ENCODE measurements at regions not wholly inside any gene's neighbourhood (a gene's known extent, or its start where the extent isn't known, plus 50 kb on each side); places are given as distances from the start of the nearest gene placed in this dataset.

DNA sequence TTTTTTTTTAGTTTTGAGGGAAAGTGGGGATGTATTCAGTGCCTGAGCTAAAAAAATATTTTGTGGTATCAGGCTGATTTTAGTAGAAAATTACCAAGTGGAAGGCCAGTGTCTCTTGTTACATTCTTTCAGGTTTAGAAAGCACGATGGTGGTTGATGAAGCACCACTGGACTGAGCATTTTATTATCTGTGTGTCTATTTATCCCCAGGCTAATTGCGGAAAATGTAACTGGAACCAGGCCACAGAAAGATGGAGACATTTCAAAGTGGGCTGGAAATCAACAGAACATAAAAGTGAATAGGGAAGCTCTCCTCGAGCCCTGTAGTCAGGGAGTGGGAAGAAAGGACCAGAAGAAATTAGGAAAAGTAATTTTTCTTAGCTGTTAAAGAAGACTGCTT, 261.0 kb downstream of the STK31 start:
- no peak for DNase-seq (ENCODE audit: extremely low read depth in 1 of 2, low read depth in 1 of 2)

DNA sequence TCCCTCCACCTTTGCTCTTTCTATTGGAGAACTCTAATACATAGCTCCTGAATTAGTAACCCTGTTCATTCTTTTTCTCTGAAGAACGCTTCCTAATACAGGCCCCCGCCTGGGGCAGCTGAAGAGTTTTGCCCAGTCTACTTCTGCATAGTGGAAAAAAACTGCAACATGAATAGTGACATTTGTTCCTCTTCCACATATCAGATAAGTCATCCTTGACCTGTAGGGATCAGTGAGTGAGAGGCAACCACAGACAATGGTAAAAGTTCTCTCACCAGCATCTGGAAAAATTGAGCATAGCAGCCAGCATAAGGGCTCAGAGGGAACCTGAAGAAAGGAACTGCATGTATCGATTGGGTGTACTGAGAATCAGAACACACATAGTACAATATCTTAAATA, 262.0 kb downstream of the STK31 start:
- DNase-seq (ENCODE audit: extremely low read depth in 1 of 2, low read depth in 1 of 2), result no peak

DNA sequence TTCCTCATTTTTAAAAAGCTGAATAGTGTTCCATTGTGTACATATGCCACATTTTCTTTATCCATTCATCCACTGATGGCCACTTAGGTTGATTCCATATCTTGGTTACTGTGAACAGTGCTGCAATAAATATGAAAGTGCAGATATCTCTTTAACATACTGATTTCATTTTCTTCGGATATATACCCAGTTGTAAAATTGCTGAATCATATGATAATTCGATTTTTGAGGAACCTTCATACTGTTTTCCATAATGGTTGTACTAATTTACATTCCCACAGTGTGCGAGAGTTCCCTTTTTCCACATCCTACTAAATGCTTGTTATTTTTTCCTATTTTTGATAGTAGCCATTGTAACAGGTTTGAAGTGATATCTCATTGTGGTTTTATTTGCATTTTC, 263.2 kb downstream of the STK31 start:
- no peak for DNase-seq (ENCODE audit: extremely low read depth in 1 of 2, low read depth in 1 of 2)

DNA sequence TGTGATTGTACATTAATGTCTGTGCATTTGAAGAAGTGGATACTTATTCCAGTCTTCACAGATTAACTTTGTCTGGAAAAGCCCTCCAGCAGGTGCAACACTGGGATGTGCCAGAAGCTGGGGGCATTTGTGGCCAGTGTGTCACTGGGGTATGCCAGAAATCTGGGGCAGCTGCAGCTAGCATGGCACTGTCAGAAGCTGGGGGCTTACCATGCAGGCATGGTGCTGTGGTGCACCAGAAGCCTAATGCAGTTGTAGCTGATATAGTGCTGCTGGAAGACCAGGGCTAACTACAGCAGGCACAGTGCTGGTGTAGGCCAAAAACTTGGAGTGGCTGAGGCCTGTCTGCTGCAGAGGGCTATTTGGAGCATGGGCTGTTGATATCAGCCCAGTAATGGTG, 270.1 kb downstream of the STK31 start:
- DNase-seq (ENCODE audit: extremely low read depth in 1 of 2, low read depth in 1 of 2), result no peak

DNA sequence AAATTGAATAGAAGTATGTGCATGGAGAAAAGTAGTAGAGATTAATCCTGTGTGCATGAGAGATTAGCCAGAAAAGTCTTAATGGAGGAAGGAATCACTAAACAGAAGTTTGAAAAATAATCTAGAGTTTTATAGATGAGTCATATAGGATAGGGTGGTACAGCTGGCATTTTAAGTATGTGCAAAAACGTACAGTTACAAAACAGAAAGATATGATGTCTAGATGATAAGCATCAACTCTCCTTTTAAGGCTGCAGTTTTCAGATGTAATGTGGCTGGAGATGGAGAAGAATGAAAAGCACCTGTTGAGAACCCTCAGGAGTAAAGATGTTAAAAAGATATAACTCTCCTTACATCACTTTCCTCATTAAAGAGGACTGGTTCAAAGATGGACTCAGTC, 271.3 kb downstream of the STK31 start:
- no peak for DNase-seq (ENCODE audit: extremely low read depth in 1 of 2, low read depth in 1 of 2)

DNA sequence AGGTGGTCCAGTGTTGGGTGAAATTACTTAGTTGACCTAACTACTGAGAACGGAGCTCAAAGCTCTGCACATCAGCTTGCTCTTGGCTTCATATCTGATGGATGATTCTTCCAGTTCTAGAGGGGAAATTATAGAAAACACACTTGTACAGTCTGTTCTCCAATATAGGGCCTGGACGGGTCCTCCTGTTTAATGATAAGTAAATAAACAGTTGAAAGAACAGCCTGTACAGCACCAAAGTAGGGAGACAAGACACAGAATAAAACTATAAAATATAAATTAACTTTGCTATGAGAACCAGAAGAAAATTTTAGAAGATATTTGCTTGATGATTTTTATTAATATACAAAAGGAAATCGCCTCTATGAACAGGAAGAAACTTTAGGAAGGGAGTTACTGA, 271.7 kb downstream of the STK31 start:
- DNase-seq (ENCODE audit: extremely low read depth in 1 of 2, low read depth in 1 of 2), result no peak

DNA sequence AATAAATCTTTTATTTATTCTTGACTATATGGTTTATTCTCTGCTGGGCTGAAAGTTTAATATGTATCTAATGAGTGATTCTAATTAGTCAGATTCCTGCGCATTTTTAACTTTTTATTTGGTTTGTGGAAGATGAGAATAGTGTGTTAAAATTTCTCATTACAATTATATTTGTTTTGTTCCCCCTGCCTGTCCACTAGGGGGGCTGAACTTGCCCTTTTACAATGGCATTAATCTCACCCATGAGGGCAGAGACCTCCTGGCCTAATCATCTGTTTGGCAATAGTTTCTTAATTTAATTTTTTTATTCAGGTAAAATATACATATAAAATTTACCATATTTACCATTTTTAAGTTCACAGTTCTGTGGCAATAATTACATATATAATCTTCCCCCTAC, 278.5 kb upstream of the NPY start:
- no peak for DNase-seq (ENCODE audit: extremely low read depth in 1 of 2, low read depth in 1 of 2)

DNA sequence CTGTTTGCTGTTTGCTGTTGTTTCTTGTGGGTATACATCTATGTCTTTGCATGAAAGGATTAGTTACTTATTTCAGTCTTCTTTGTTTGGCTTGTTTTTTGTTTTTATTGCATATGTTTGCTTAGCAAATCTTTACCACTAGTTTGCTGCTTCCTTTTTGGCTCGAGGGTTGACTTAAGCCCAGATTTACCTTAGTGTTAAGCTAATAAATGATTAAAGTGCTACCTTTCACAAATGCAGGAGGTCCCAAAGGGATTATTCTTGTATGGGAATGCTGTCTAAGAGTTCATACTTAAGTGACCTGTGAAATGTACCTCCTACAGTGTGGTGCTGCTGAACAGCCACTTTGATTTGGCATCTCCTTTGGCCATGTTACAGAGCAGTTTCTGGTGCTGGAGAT, 273.5 kb upstream of the NPY start:
- no peak for DNase-seq (ENCODE audit: extremely low read depth in 1 of 2, low read depth in 1 of 2)

DNA sequence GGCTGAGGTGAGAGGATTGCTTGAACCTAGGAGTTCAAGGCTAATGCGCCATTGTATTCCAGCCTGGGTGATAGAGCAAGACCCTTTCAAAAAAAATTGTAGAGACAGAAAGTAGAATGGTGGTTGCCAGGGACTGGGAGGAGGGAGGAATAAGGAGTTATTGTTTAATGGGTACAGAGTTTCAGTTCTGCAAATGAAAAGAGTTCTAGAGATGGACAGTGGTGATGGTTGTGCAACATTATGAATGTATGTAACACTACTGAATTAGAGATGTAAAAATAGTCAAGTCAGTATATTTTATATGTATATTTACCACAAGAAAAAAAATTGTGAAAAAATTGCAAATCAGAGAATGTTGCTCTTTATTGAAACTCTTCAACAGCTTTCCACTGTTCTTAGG, 266.5 kb upstream of the NPY start:
- DNase-seq (ENCODE audit: extremely low read depth in 1 of 2, low read depth in 1 of 2), result no peak

DNA sequence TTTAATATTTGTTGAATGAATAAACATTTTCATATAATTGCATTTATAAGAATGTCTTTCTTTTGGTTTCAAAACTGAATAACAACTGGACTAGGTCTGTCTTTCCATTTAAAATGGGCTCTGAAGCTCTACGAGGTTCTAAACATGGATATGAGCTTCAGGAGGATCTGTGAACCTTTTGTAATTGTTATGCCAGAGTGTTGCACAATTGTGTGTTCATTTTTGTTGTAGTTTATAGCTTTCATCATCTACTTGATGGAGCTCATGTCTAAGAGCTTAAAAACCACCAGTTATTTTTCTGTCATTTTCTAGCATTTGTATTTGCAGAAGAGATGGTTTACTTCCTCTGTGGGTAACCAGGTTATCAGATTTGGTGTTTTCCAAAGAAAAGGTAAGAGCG, 265.7 kb upstream of the NPY start:
- no peak for DNase-seq (ENCODE audit: extremely low read depth in 1 of 2, low read depth in 1 of 2)

DNA sequence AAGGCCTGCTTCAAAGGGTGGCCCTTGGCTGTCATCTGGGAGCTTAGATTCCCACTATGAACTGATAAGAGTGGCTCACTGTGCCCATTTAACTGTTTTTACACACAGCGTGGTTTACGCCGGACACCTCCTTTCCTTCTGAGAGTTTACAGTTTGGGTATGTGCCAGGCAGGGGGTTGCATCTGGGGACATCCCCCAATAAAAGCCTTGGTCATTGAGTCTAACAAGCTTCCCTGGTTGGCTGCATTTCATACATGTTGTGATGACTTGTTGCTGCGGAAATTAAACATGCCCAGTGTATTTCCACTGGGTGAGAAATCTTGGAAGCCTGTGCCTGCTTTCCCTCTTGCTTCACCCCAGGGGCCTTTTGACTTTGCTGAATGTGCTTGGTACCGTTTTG, 264.1 kb upstream of the NPY start:
- no peak for DNase-seq (ENCODE audit: extremely low read depth in 1 of 2, low read depth in 1 of 2)

DNA sequence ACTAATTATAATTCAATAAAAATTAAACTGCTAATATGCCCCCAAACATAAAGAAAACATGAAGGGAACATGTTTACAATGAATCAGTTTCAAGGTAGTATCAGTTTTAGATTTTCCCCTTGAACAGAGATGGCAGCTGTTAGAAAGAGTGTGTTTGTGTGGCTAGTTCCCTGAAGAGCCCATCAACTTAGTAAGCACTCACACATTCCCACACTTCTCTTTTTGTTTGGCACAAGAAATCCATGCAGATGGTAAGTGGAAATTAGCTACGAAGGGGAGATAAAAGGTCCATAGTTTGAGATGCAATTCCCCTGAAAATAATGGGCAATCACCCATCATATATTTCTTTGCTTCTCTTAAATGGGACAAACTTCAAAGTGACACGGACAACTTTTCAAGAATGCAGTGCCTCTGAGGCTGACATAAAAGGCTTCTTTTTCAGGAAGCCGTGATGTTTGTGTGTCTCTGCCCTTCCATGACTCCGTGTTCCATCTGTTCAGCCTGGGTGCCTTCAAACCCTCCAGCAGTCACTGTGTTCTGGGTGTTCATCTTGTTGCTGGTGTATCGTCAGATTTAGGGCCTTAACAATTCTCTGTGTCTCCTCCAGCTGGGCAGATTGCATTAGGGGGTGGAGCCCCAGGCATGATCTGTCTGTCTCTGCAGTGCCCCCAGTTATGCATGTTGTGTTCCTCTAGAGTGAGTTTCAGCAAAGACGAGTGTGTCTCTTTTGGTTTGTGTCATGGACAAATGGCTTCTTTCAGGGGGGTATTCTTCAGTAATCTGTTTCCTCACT, 259.5 kb upstream of the NPY start:
- no peak for DNase-seq (ENCODE audit: extremely low read depth in 1 of 2, low read depth in 1 of 2)

DNA sequence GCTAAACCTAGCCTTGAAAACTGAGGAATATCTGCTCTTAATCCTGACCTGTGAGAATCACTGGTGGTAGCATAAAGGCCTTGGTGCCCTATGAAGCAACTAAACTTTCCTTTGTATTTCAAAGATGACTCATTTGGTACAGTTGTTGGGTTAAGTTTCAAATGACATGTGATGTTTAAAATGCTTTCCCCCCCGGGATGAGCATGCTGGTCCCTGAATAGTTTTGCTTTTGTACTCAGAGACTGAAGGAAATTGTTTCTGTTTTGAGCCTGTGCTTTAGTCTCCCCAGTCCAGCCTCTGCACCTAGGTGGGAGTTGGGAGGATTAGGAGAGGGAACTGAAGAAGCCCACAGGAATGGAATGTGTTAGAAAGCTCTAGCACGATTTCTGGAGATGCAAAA, 258.9 kb upstream of the NPY start:
- DNase-seq (ENCODE audit: extremely low read depth in 1 of 2, low read depth in 1 of 2), result no peak

DNA sequence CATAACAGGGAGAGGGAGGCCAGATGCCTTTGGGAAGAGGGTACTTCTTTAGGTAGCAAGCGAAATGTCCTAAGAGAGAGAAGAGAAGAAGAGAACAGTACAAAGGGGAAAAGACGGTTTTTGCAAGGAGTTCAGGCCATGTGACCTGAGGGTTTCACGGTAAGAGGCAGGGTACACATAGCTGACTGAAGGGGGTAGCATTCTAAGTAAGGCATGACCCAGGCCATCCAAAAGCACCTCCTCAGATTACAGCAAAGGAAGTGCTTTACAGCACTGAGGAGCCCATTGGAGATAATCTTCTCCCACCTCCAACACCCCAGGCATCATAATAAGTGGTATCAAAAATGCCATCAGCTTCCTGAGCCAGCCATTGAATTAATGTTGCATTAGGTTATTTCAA, 258.2 kb upstream of the NPY start:
- no peak for DNase-seq (ENCODE audit: extremely low read depth in 1 of 2, low read depth in 1 of 2)

DNA sequence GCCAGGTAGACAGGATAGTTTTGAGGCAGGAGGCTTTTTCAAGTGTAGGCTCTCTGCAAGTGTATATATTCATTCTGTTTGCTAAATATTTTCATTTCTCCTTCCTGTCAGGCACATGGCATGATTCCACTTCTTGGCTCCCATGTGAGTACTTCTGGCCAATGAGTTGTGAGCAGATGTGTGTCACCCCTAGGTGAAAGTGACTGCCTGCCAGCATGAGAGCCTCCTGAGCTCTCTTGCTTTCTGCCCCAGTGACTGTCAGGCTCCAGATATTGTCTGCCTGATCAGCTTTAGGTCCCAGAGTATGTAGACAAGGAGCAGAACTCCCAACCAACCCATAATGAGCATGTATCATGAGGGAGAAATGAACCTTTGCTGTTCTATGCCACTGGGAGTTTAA, 257.6 kb upstream of the NPY start:
- no peak for DNase-seq (ENCODE audit: extremely low read depth in 1 of 2, low read depth in 1 of 2)

DNA sequence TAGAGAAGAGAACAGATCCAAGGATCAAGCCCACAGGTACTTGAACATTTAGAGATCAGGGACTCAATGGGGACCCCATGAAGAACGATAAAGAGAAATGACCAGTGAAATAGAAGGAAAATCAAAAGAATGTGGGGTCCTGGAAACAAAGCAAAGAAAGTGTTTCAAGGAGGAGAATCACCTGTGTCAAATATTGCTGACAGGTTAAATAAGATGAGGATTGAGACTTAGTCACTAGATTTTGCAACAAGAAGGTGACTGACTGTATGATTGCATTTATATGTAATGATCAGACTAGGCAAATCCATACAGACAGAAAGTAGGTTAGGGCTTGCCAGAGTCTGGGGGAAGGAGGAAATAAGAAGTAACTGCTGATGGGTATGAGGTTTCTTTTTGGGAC, 254.9 kb upstream of the NPY start:
- no peak for DNase-seq (ENCODE audit: extremely low read depth in 1 of 2, low read depth in 1 of 2)

DNA sequence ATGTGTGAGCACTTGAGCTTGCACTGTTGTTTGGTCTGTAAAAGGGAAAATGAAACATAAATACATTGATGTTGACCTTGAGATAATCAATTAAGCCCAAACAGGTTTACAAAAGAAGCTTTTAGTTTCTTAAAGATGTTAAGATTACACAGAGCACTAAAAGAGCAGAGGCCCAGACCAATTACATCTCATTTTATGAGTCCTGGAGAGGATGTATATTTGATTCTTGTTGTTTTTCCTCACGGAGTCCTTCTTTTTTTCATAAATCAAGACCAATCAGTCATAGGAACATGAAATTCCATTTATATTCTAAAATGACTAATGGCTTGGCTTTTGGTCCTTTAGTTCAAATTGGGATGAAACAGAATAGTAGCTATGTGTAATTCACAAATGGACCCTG, 249.7 kb upstream of the NPY start:
- no peak for DNase-seq (ENCODE audit: extremely low read depth in 1 of 2, low read depth in 1 of 2)

DNA sequence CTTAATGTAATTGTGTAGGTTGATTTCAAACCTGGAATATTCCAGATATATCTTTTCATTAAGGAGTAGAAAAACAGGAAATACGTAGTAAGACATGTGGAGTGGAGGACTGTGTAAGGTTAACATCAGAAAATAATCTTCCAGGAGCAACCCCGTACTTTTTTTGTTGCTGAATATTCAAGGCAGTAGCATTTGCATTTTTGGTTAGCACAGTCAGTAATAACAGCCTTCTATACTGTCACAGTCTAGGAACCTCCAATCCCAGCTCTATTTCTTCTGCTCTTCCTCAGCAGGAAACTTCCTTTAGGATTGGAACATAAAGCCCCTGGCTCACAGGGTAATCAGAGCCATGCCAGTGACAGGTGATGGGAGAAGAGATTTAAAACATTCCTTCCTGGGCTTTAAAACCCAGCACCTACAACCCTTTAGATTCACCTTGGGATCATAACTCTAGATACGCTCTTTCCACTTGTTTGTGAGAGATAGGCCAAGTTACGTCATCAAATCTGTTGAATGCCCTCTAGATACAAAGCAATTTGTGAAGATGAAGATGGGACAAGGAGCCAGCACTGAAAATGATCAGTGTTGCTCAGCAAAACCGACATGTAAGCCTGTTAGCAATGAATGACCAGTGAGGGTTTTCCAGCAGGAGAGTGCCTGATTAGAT, 248.5 kb upstream of the NPY start:
- no peak for DNase-seq (ENCODE audit: extremely low read depth in 1 of 2, low read depth in 1 of 2)

DNA sequence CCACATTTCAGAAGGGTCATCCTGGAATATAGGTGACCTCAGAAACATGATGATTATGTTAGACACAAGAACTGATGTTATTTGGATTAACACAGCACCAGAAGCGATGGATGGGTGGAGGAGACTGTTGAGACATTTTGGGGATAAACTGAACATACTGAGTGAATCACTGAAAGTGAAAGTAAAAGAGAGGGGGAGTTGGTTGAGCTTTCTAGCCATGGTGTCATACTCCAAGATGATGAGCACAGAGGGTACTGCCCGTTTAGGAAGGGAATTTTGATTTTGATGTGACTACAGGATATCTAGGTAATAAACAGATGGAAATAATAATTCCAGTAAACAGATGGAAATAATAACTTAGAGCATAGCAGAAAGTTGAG, 248.0 kb upstream of the NPY start:
- DNase-seq (ENCODE audit: extremely low read depth in 1 of 2, low read depth in 1 of 2), result no peak

DNA sequence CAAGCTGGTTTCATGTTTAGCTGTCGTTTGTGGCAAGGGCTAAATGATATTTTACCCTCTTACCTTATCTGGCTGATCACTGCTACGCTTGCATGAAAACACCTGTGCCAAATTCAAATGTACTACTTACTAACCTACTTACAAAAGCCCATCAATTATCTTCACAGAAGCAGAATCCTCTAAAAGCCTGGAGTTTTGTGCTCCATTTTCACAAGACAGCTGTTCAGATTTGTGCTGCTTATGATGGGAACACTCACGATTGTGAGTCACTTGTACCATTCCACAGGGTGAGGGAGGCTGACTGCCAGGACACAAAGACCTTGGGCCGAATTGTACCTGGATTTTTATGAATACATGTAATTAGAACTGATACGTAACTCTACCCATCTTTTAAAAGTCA, 245.0 kb upstream of the NPY start:
- DNase-seq (ENCODE audit: extremely low read depth in 1 of 2, low read depth in 1 of 2), result no peak

DNA sequence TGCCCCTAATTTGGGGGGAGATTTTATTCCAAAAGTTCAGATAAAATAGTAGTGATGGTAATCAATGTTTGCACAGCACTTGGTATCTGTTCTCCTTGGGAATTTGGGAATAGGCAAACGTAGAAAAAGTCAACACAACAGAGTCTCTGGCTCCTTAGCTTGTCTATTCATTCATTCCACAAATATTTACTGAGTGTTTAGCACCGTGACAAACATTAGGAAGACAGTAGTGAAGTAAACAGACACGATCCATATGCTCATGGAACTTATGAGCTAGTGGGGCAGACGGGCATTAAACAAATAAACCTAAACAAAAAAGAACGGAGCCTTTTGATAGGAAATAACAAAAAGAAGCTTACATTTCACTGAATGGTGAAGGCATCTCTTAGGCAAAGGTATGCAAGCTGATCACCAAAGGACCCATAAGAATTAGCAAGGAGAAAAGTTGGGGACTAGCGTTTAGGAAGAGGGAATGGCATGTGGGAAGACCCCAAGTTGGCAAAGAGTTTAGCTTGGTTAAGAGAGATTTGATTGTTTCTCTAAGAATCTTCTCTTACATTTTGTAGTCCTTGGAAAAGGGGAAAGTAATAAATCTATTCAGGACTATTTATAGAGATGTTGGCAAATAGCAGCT, 243.9 kb upstream of the NPY start:
- DNase-seq (ENCODE audit: extremely low read depth in 1 of 2, low read depth in 1 of 2), result no peak

DNA sequence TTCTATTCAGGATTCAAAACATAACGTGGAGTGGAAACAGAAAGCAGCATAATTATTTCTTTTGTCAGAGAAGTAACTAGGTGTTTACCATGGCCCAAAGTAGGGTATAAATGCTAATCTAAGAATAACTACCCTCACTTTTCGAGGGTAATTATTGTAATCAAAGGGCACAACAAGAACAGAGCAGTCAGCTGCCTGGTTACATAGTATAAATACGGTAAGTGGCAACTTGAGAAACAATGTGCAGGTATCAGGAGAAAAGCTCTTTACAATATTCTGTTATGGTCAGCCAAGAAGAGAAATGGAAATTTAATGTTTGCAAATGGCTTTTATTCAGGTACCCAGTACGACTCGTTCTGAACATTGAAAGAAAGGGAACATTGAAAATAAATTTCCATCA, 242.0 kb upstream of the NPY start:
- no peak for DNase-seq (ENCODE audit: extremely low read depth in 1 of 2, low read depth in 1 of 2)

All from stimulated activated CD8-positive, alpha-beta memory T cell treated with anti-CD3 and anti-CD28 coated beads, Interleukin-7, amount 100 ng/mL, for 48 hours (primary cell).